GM19238 (cell line): ENCODE measurements at regions not wholly inside any gene's neighbourhood (a gene's known extent, or its start where the extent isn't known, plus 50 kb on each side); places are given as distances from the start of the nearest gene placed in this dataset.
"Not testable (repeated sequence)": the region's sequence is repeated elsewhere in the genome, so short reads cannot be mapped to it uniquely, and the experiment has no call there.

ENCODE experiments used
- DNase-seq: peaks from one replicate; pipeline ENCODE4 v3.0.0; 2011; ENCODE audit warnings: low spot score; ENCODE audit not compliant: insufficient read length

GRCh38 chr13:47892374-47892773 is 108.7 kb downstream of the SUCLA2 start:
- DNase-seq, result no peak

DNA sequence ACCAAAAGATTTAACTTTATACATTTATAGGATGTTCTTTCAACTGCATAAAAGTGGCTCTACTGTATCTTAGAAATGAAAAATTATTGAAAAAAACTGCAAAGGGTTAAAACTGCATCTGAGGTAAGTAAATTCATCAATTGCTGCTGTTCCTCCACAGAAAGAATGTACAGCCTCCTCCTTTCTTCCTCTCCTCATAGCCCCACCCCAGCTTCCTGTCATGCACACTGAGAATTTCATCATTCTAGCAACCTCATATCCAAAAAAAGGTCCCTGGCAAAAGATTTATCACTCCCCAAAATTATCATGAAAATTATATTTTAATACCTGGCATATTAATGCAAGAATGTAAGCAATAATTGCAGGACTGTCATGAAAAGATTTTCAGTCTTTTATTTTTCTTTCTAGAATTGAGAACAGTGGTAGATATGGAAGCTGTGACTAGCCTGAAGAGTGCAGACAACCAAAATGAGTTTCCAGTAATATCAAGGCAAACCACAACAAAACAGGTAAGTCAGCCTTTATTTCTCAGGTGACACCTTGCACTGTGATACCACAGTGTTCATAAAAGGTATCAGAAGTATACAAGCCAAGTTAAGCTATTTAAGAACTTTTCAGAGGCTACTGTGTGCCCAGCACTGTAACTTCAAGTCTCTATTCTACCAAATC is 110.8 kb downstream of the SUCLA2 start:
- no peak for DNase-seq

DNA sequence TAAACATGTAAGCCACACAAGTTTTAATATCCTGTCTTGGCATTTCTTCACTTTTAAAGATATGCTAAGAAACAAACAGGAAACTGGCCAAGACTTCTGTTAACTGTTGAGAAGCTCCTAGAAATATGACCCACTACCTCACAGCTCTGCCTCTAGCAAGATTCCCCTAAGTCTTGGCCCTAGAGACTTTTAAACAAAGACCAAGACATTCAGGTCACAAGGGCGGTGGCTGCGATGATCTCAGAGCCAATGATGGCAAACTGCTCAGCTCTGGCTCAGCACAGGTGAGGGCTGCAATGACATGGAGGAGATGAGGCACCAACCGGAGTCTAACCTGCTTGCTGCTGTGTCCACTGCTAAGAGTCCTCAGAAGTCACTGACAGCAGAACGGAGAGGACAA is 114.8 kb downstream of the SUCLA2 start:
- no peak for DNase-seq

- no peak for DNase-seq
These were observed 125.9 kb downstream of the SUCLA2 start for GRCh38 chr13:47875201-47875600.

- not testable (repeated sequence) for DNase-seq
These were observed 127.1 kb downstream of the SUCLA2 start for GRCh38 chr13:47873987-47874386.

- not testable (repeated sequence) for DNase-seq
These were observed 127.8 kb downstream of the SUCLA2 start for GRCh38 chr13:47873319-47873718.

DNA sequence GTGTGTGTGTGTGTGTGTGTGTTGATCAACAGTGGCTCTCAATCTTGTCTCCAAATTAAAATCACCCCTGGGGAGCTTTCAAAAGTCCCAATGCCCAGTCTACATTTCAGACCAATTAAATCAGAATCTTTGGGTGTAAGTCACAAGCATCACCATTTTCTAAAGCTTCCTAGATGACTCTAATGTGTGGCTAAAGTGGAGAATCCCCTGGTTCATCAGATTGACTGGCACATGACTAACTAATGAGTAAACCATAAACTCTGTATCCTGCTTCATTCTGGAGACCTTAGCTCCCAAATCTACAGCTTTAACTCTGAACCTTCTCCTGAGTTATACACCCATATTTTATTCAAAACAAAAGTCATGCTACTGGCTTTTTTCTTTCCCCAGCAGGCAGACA is 131.3 kb downstream of the SUCLA2 start:
- no peak for DNase-seq

GRCh38 chr13:47865883-47866282 is 135.2 kb downstream of the SUCLA2 start:
- no peak for DNase-seq

DNA sequence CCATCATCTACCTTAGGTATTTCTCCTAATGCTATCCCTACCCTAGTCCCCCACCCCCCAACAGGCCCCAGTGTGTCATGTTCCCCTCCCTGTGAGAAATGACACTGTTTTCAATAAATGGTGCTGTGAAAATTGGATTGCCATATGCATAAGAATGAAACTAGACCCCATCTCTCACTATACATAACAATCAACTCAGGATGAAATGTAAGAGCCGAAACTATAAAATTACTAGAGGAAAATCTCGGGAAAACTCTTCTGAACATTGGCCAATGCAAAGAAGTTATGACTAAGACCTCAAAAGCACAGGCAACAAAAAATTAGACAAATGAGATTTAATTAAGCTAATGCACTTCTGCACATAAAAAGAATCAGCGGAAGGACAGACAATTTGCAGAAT is 138.2 kb downstream of the SUCLA2 start:
- no peak for DNase-seq

- DNase-seq, result no peak
These were observed 141.9 kb downstream of the SUCLA2 start for GRCh38 chr13:47859165-47859564.

- no peak for DNase-seq
These were observed 142.7 kb downstream of the SUCLA2 start for GRCh38 chr13:47858042-47859025.

DNA sequence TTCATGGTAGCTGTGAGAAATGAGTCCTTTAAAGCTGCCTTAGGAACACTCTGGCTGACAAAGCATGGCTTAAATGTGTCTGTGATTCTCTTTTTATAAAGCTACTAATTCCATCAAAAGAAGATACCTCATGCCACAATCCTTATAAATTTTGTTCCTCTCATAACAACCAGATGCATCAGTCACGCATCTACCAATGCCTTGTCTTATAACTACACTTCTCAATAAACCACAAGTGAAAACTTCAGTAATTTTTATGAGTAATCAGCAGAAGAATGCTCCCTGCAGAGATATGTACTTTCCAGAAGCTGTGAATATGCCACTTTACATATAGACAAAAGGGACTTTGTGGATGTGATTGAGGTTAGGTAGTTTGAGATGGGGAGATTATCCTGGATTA is 147.8 kb downstream of the SUCLA2 start:
- DNase-seq, result no peak

- no peak for DNase-seq
These were observed 154.2 kb downstream of the SUCLA2 start for GRCh38 chr13:47846886-47847285.

DNA sequence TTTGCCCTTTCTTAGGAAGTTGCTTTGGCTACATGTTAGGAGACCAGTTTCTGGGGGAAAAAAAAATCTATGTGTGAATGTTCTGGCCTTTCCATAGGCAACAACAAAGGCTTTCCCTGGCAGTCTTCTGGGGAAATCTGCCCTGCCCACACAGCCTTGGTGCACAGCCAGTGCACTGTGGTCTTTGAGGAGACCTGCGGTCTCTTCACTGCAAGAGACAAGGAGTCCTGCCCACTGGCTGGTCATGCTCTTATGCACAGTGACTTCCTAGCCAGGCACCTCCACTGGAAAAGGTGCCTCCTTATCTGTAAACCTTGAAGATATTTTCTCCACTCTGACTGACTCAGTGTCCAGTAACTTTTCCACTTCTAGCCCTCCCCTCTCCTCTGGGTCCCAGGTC is 155.1 kb downstream of the SUCLA2 start:
- no peak for DNase-seq

DNA sequence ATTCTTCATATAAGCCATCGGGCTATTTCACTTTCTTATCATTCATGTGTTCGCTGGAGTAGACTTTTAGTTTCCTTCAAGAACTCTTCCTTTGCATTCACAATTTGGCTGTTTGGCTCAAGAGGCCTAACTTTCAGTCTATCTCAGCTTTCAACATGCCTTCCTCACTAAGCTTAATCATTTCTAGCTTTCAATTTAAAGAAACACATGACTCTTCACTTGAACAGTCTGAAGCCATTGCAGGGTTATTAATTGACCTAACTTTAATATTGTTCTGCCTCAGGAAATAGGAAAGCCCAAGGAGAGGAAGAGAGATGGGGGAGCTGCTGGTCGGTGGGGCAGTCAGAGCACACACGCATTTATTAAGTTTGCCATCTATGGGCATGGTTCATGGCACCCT is 158.1 kb downstream of the SUCLA2 start:
- no peak for DNase-seq

DNA sequence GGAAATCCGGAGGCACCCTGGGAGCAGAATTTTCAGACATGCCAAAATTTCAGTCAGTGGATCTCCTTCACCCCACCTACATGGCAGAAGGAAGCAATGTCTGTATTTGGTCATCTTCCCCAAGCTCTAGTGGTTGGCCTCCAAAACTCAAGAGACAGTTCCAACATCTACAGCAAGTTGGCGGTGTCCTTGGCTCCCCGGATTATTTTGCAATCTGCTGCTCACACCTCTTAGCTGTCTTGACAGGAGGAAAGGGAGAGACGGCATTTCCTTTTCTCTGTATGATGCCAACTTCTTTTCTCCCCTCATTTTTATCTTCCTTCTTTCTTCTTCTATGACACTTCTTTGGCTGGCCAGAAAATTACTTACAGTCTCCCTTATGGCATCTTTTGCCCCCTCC is 159.9 kb downstream of the SUCLA2 start:
- no peak for DNase-seq

- no peak for DNase-seq
These were observed 163.2 kb downstream of the SUCLA2 start for GRCh38 chr13:47837906-47838305.

- DNase-seq, result no peak
These were observed 163.8 kb downstream of the SUCLA2 start for GRCh38 chr13:47837104-47837880.

- DNase-seq, result no peak
These were observed 165.4 kb downstream of the SUCLA2 start for GRCh38 chr13:47835470-47836228.

- no peak for DNase-seq
These were observed 168.6 kb downstream of the SUCLA2 start for GRCh38 chr13:47832458-47832972.

- DNase-seq, result no peak
These were observed 169.8 kb downstream of the SUCLA2 start for GRCh38 chr13:47831265-47831664.
